OCI-LY1 (cell line): ENCODE measurements at regions not wholly inside any gene's neighbourhood (a gene's known extent, or its start where the extent isn't known, plus 50 kb on each side); places are given as distances from the start of the nearest gene placed in this dataset.

ENCODE experiments used
- CTCF ChIP-seq: fragments of 200-600 bp; sonication (generic), shearing (Covaris generic); IDR thresholded peaks from 2 replicates; pipeline ENCODE4 v1.5.1; 2017; ENCODE audit warnings: mild to moderate bottlenecking, antibody characterized with exemption, low read length, moderate library complexity, mixed read lengths
- EZH2 ChIP-seq: fragments of 200-600 bp; sonication (generic), shearing (Covaris generic); IDR thresholded peaks from 2 replicates; pipeline ENCODE4 v1.8.0; 2017; ENCODE audit warnings: borderline replicate concordance, mixed run types, mild to moderate bottlenecking, antibody characterized with exemption, low read length, moderate library complexity, mixed read lengths

GRCh38 chr20:11718474-11719094, 199.1 kb upstream of the BTBD3 start:
- TF ChIP-seq EZH2 (no peak), CTCF (no peak)
